IMR-90 (cell line): ENCODE measurements at regions not wholly inside any gene's neighbourhood (a gene's known extent, or its start where the extent isn't known, plus 50 kb on each side); places are given as distances from the start of the nearest gene placed in this dataset.

Experiments used
- FOS ChIP-seq: fragments of 150-350 bp; IDR thresholded peaks from 2 replicates; pipeline ENCODE4 v1.6.1; 2016; ENCODE audit warnings: low read depth, low read length
- MAZ ChIP-seq: IDR thresholded peaks from 2 replicates; pipeline ENCODE4 v1.6.1; 2012; ENCODE audit warnings: low read depth, mild to moderate bottlenecking, low read length, improper control_type of control experiment, moderate library complexity, borderline replicate concordance
- MXI1 ChIP-seq: IDR thresholded peaks from 2 replicates; pipeline ENCODE4 v1.6.1; 2012; ENCODE audit warnings: low read depth, mild to moderate bottlenecking, low read length, moderate library complexity, borderline replicate concordance
- SMC3 ChIP-seq: fragments of 150-350 bp; IDR thresholded peaks from 2 replicates; pipeline ENCODE4 v1.6.1; 2016; ENCODE audit warnings: low read depth, mild to moderate bottlenecking, antibody characterized with exemption, low read length, moderate library complexity
- TF ChIP-seq, protein P1 (sequence below): fragments of 150-350 bp; IDR thresholded peaks from 2 replicates; pipeline ENCODE4 v1.6.1; 2016; ENCODE audit warnings: low read depth, mild to moderate bottlenecking, low read length, moderate library complexity, borderline replicate concordance

- TF ChIP-seq FOS (no peak), SMC3 (no peak), MXI1 (no peak), MAZ (no peak)
- TF ChIP-seq, protein P1, sequence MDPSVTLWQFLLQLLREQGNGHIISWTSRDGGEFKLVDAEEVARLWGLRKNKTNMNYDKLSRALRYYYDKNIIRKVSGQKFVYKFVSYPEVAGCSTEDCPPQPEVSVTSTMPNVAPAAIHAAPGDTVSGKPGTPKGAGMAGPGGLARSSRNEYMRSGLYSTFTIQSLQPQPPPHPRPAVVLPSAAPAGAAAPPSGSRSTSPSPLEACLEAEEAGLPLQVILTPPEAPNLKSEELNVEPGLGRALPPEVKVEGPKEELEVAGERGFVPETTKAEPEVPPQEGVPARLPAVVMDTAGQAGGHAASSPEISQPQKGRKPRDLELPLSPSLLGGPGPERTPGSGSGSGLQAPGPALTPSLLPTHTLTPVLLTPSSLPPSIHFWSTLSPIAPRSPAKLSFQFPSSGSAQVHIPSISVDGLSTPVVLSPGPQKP: no peak
These were observed 428.9 kb upstream of the FANCL start for GRCh38 chr2:58669998-58670397.
